Esophagus squamous epithelium (tissue), 5 donors: ENCODE measurements at regions not wholly inside any gene's neighbourhood (a gene's known extent, or its start where the extent isn't known, plus 50 kb on each side); places are given as distances from the start of the nearest gene placed in this dataset.

Source experiments
- DNase-seq: peaks from one replicate; lab custom pipeline; 2025; lab: John Stamatoyannopoulos, UW
- H3K27ac ChIP-seq, 4 donors: fragments of 200-600 bp; sonication (generic); one replicate each; pipeline ENCODE4 v1.5.1; 2016 to 2019; ENCODE audit warnings: mild to moderate bottlenecking in 1 of 4
- H3K27me3 ChIP-seq, 4 donors: fragments of 200-600 bp; sonication (generic); 1 replicate in 3 of 4; 2 replicates in 1 of 4; pipeline versions ENCODE4 v1.5.1 to v1.6.0; 2017 to 2021; ENCODE audit warnings: antibody characterized with exemption in 1 of 4
- H3K36me3 ChIP-seq, 3 donors: fragments of 200-600 bp; sonication (generic); one replicate each; pipeline ENCODE4 v1.5.1; 2016 to 2019
- H3K4me1 ChIP-seq, 3 donors: fragments of 200-600 bp; sonication (generic); one replicate each; pipeline ENCODE4 v1.5.1; 2017 to 2019
- H3K4me3 ChIP-seq, 4 donors: fragments of 200-600 bp; sonication (generic); 1 replicate in 3 of 4; 2 replicates in 1 of 4; pipeline ENCODE4 v1.5.1; 2016 to 2019; ENCODE audit warnings: mild to moderate bottlenecking in 2 of 4, moderate library complexity in 1 of 4
- H3K9me3 ChIP-seq, 3 donors: fragments of 200-600 bp; sonication (generic); one replicate each; pipeline ENCODE4 v1.5.1; 2016 to 2019
- CTCF ChIP-seq, 6 experiments: fragments of 450-650 bp in 4 of 6; fragments of 200-600 bp in 2 of 6; sonication (generic) in 2 of 6; IDR thresholded peaks; one replicate each; pipeline ENCODE4 v1.5.1; 2016 to 2019; ENCODE audit warnings: antibody characterized with exemption in 6 of 6, mild to moderate bottlenecking in 4 of 6, moderate library complexity in 4 of 6
- POLR2A ChIP-seq, 4 donors: fragments of 450-650 bp; IDR thresholded peaks; one replicate each; pipeline ENCODE4 v1.6.1; 2017; ENCODE audit warnings: antibody characterized with exemption in 4 of 4, mild to moderate bottlenecking in 4 of 4, moderate library complexity in 3 of 4
- WGBS, 2 donors: methylation state at CpG; one replicate each; pipeline ENCODE4 v1.1.5; 2018; 5-methylcytosine and 5-hydroxymethylcytosine counted together
- intact Hi-C: fragments of 100-400 bp; cut with DNase I; formaldehyde crosslinking; loops from one replicate; pipeline ENCODE4 v1.15.0; 2022
- donor health status: DM: yes; HTN: yes; CAD: no.

GRCh38 chr1:221635305-221635704 is 106.6 kb downstream of the DUSP10 start:
- H3K36me3 ChIP-seq = no peaks in the 10 kb centered on the region
- WGBS, 2 donors = 63 to 73% methylated on average over 2 of the region's 2 CpGs
- no peak overlapping the region for H3K27ac ChIP-seq
- H3K27me3 ChIP-seq = no peaks in the 10 kb centered on the region
- no peak for TF ChIP-seq POLR2A (IDR thresholded peaks at IDR 0.05)
- peaks cover 0 to 3% (median 0%) of the 10 kb centered on the region in 3 donors for H3K4me1 ChIP-seq
- no peak for DNase-seq
- intact Hi-C loops = no loop called here
- H3K9me3 ChIP-seq = no peaks in the 10 kb centered on the region
- H3K4me3 ChIP-seq = no peak overlapping the region

GRCh38 chr1:221636096-221636495 is 105.8 kb downstream of the DUSP10 start:
- intact Hi-C loops = no loop called here
- WGBS, 2 donors = 67 to 90% methylated on average over 3 of the region's 3 CpGs
- H3K27me3 ChIP-seq = no peaks in the 10 kb centered on the region

GRCh38 chr1:221636967-221637366 is 104.9 kb downstream of the DUSP10 start:
- no peak overlapping the region for H3K27ac ChIP-seq
- no peak for DNase-seq
- no peaks in the 10 kb centered on the region for H3K36me3 ChIP-seq
- TF ChIP-seq CTCF (IDR thresholded peaks at IDR 0.05) = no peak
- TF ChIP-seq POLR2A (IDR thresholded peaks at IDR 0.05) = no peak
- no peak overlapping the region for H3K4me3 ChIP-seq
- WGBS, 2 donors = 74 to 81% methylated on average over 3 of the region's 3 CpGs
- intact Hi-C loops = no loop called here
- H3K27me3 ChIP-seq = no peaks in the 10 kb centered on the region
- peaks cover 0 to 3% (median 0%) of the 10 kb centered on the region in 3 donors for H3K4me1 ChIP-seq
- no peaks in the 10 kb centered on the region for H3K9me3 ChIP-seq

More at GRCh38 chr1:221636096-221636495, 105.8 kb downstream of the DUSP10 start:
- no peak for DNase-seq
- TF ChIP-seq CTCF (IDR thresholded peaks at IDR 0.05) (no peak), POLR2A (IDR thresholded peaks at IDR 0.05) (no peak)
- no peaks in the 10 kb centered on the region for H3K36me3 ChIP-seq
- no peaks in the 10 kb centered on the region for H3K9me3 ChIP-seq
- H3K27ac ChIP-seq = no peak overlapping the region
- peaks cover 0 to 3% (median 0%) of the 10 kb centered on the region in 3 donors for H3K4me1 ChIP-seq
- no peak overlapping the region for H3K4me3 ChIP-seq

GRCh38 chr1:221637641-221638041 is 104.2 kb downstream of the DUSP10 start:
- Histone ChIP-seq H3K4me1 (peaks cover 0 to 3% (median 0%) of the 10 kb centered on the region in 3 donors), H3K27me3 (no peaks in the 10 kb centered on the region), H3K27ac (no peak overlapping the region), H3K4me3 (no peak overlapping the region), H3K9me3 (no peaks in the 10 kb centered on the region), H3K36me3 (no peaks in the 10 kb centered on the region)
- DNase-seq = no peak
- no peak for TF ChIP-seq POLR2A (IDR thresholded peaks at IDR 0.05)
- no peak for TF ChIP-seq CTCF (IDR thresholded peaks at IDR 0.05)
- 25 to 28% methylated on average over 2 of the region's 2 CpGs for WGBS, 2 donors
- intact Hi-C loops = no loop called here

- DNase-seq = no peak
- Histone ChIP-seq H3K36me3 (no peaks in the 10 kb centered on the region), H3K4me3 (no peak overlapping the region), H3K4me1 (peaks cover 0 to 3% (median 0%) of the 10 kb centered on the region in 3 donors), H3K9me3 (no peaks in the 10 kb centered on the region), H3K27me3 (no peaks in the 10 kb centered on the region), H3K27ac (no peak overlapping the region)
- TF ChIP-seq CTCF (IDR thresholded peaks at IDR 0.05) (no peak), POLR2A (IDR thresholded peaks at IDR 0.05) (no peak)
- intact Hi-C loops = no loop called here
- 90 to 96% methylated on average over 2 of the region's 2 CpGs for WGBS, 2 donors
Measured at GRCh38 chr1:221638595-221638994, 103.3 kb downstream of the DUSP10 start.

- H3K27me3 ChIP-seq = no peaks in the 10 kb centered on the region
- H3K27ac ChIP-seq = no peak overlapping the region
- 93% methylated on average over 3 of the region's 3 CpGs for WGBS, 2 donors
- H3K4me1 ChIP-seq = peaks cover 0 to 3% (median 0%) of the 10 kb centered on the region in 3 donors
- DNase-seq = no peak
- H3K36me3 ChIP-seq = no peaks in the 10 kb centered on the region
- H3K4me3 ChIP-seq = no peak overlapping the region
- intact Hi-C loops = no loop called here
- TF ChIP-seq CTCF (IDR thresholded peaks at IDR 0.05) (no peak), POLR2A (IDR thresholded peaks at IDR 0.05) (no peak)
- no peaks in the 10 kb centered on the region for H3K9me3 ChIP-seq
Measured at GRCh38 chr1:221641811-221642210, 100.1 kb downstream of the DUSP10 start.
